GM06990 (cell line): ENCODE measurements at regions not wholly inside any gene's neighbourhood (a gene's known extent, or its start where the extent isn't known, plus 50 kb on each side); places are given as distances from the start of the nearest gene placed in this dataset.

Experiments
- DNase-seq: peaks from one replicate; pipeline ENCODE4 v3.0.0-alpha.2; 2011; ENCODE audit not compliant: insufficient read length; ENCODE audit errors: extremely low read depth
- H3K27me3 ChIP-seq: replicated peaks from 2 replicates; pipeline ENCODE4 v1.6.0; 2011; ENCODE audit warnings: low read length; ENCODE audit not compliant: control insufficient read depth, insufficient read depth
- H3K36me3 ChIP-seq: 2 replicates; pipeline ENCODE4 v1.5.1; 2011; ENCODE audit warnings: low read length; ENCODE audit not compliant: control insufficient read depth, insufficient read depth
- H3K4me3 ChIP-seq: replicated peaks from 2 replicates; pipeline ENCODE4 v1.5.1; 2011; ENCODE audit warnings: low read depth, mild to moderate bottlenecking, control low read depth, low read length
- CTCF ChIP-seq: IDR thresholded peaks from 2 replicates; pipeline ENCODE4 v1.5.1; 2011; ENCODE audit warnings: low read length, control low read depth, mild to moderate bottlenecking, inconsistent platforms; ENCODE audit not compliant: insufficient read depth, poor library complexity, severe bottlenecking

GRCh38 chr16:80303691-80304090, 237.1 kb upstream of the DYNLRB2 start:
- TF ChIP-seq CTCF: no peak
- no peaks in the 10 kb centered on the region for H3K27me3 ChIP-seq
- no peak for DNase-seq
- no peak overlapping the region for H3K4me3 ChIP-seq
- no peaks in the 10 kb centered on the region for H3K36me3 ChIP-seq

DNA sequence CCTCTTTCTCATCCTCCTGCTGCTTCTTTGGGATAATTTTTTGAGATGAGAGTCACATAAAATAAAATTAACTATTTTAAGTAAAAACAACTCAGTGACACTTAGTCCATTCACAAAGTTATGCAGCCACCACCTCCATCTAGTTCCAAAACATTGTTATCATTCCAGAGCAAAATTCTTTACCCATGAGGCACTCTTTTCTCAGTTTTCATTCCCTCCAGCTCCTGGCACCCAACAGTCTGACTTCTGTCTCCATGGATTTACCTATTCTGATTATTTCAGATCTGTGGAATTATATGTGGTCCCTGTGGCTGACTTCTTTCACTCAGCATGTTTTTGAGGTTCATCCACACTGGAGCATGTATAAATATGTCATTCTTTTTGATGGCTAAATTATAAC, 239.9 kb upstream of the DYNLRB2 start:
- H3K27me3 ChIP-seq: no peaks in the 10 kb centered on the region; the same call in 1 of the 2 replicates
- no peak overlapping the region for H3K4me3 ChIP-seq
- no peak for DNase-seq
- no peak for TF ChIP-seq CTCF
- H3K36me3 ChIP-seq: no peaks in the 10 kb centered on the region

GRCh38 chr16:80300456-80300855, 240.3 kb upstream of the DYNLRB2 start:
- H3K4me3 ChIP-seq: no peak overlapping the region
- no peaks in the 10 kb centered on the region for H3K36me3 ChIP-seq
- TF ChIP-seq CTCF: no peak
- no peaks in the 10 kb centered on the region; the same call in 1 of the 2 replicates for H3K27me3 ChIP-seq
- no peak for DNase-seq

- no peak for TF ChIP-seq CTCF
- H3K27me3 ChIP-seq: no peaks in the 10 kb centered on the region; the same call in 1 of the 2 replicates
- H3K4me3 ChIP-seq: no peak overlapping the region
- H3K36me3 ChIP-seq: no peaks in the 10 kb centered on the region
- DNase-seq: no peak
Observed at GRCh38 chr16:80299416-80299815, 241.4 kb upstream of the DYNLRB2 start.

DNA sequence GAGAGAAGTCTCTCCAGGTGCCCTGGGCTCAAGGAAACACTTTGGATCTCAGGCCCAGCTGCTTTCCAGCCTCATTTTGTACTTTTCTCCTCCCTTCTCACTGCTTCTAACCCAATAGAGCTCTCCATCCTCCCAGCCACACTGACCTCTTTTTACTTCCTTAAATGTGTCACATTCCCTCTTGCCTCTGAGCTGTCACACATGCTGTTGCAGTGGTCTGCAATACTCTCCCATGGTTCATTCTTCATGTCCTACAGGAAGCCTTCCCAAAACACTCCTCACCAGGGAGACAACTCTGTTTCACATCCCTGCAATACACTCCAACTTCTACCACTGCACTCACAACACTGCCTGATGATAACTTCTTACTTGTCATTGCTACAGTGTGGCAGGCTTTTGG, 242.1 kb upstream of the DYNLRB2 start:
- no peak for DNase-seq
- Histone ChIP-seq H3K4me3 (no peak overlapping the region), H3K27me3 (peaks cover 2% of the 10 kb centered on the region), H3K36me3 (no peaks in the 10 kb centered on the region)
- no peak for TF ChIP-seq CTCF

DNA sequence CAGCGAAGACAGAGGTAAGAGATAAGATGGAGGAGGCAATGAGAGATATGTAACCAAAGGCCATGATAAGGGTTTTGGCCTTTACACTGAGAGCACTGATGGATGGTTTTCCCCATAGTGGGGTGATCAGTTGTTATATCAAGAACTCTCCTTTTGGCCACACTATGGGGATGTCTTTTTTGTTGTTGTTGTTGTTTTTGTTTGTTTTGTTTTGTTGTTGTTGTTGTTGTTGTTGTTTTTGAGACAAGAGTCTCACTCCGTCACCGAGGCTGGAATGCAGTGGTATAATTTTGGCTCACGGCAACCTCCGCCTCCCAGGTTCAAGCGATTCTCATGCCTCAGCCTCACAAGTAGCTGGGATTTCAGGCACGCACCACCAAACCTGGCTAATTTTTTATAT, 244.8 kb upstream of the DYNLRB2 start:
- Histone ChIP-seq H3K27me3 (peaks cover 2% of the 10 kb centered on the region), H3K4me3 (no peak overlapping the region), H3K36me3 (no peaks in the 10 kb centered on the region)
- no peak for TF ChIP-seq CTCF
- DNase-seq: no peak
